ENCODE measurements at regions not wholly inside any gene's neighbourhood (a gene's known extent, or its start where the extent isn't known, plus 50 kb on each side); places are given as distances from the start of the nearest gene placed in this dataset.

- no peak for TF ChIP-seq CTCF (conservative IDR thresholded peaks at IDR 0.05)
- no peak for TF ChIP-seq ZFX (IDR thresholded peaks at IDR 0.05)
Observed at GRCh38 chr20:48342822-48343513, 484.8 kb downstream of the PREX1 start.

Data from C4-2B (cell line).